GM10266 (cell line): ENCODE measurements at regions not wholly inside any gene's neighbourhood (a gene's known extent, or its start where the extent isn't known, plus 50 kb on each side); places are given as distances from the start of the nearest gene placed in this dataset.

Source experiments
- DNase-seq: peaks from one replicate; pipeline ENCODE4 v3.0.0; 2012; ENCODE audit errors: extremely low spot score
- CTCF ChIP-seq: IDR thresholded peaks from 2 replicates; pipeline ENCODE4 v1.5.1; 2012; ENCODE audit warnings: mild to moderate bottlenecking, low read depth; ENCODE audit not compliant: control insufficient read depth, insufficient read depth; ENCODE audit errors: missing control alignments

- no peak for DNase-seq
- TF ChIP-seq CTCF, result no peak
These were observed 50.0 kb upstream of the ABLIM1 start for GRCh38 chr10:114708084-114708483.

- DNase-seq, result no peak
- TF ChIP-seq CTCF, result no peak
These were observed 50.8 kb upstream of the ABLIM1 start for GRCh38 chr10:114708717-114709335.

DNA sequence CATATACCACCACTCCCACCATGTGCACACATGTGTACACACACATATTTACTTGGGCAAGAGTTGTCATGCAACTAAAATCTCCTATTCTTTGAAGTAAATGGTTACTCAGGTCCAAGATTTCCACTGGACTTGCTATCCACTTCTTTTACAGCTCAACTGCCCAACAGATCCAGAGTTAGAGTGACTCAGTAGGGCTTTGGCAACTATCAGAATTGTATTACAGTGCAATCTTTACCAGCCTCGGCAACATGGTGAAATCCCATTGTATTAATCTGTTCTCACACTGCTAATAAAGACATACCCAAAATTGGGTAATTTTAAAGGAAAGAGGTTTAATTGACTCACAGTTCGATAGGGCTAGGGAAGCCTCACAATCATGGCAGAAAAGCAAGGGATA, 51.9 kb upstream of the ABLIM1 start:
- TF ChIP-seq CTCF, result no peak
- no peak for DNase-seq

- no peak for TF ChIP-seq CTCF
- DNase-seq, result no peak
These were observed 53.2 kb upstream of the ABLIM1 start for GRCh38 chr10:114711176-114711868.

- no peak for DNase-seq
- no peak for TF ChIP-seq CTCF
These were observed 53.8 kb upstream of the ABLIM1 start for GRCh38 chr10:114711869-114712250.

- DNase-seq, result no peak
These were observed 55.5 kb upstream of the ABLIM1 start for GRCh38 chr10:114713525-114714090.

More at GRCh38 chr10:114713525-114714090, 55.5 kb upstream of the ABLIM1 start:
- no peak for TF ChIP-seq CTCF
